ENCODE measurements at regions not wholly inside any gene's neighbourhood (a gene's known extent, or its start where the extent isn't known, plus 50 kb on each side); places are given as distances from the start of the nearest gene placed in this dataset.

DNA sequence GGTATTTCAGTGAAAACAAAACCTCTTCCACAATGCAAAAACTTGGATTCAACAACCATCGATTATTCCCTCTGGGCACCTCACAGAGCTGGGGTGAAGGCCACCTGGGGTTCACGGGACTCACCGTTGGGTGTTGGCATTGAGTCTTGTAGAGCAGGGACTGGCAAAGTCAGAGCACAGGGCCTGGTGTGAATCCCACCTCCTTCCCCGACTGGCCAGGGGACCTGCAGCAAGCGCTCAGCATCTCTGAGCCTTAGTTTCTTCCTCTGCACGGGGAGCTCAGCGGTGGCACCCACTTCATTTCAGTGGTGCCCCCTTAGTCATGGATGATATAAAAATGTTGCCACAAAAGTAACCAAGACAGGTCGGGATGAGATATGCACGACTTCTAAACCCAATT lies 100.4 kb downstream of the METRNL start:
- no peak overlapping the region for H3K4me3 Mint-ChIP-seq
- no peaks in the 10 kb centered on the region for H3K36me3 ChIP-seq (ENCODE audit: insufficient read depth, low read length)
- peak in 1 of 14 experiments; percentile 4 for DNase-seq

DNA sequence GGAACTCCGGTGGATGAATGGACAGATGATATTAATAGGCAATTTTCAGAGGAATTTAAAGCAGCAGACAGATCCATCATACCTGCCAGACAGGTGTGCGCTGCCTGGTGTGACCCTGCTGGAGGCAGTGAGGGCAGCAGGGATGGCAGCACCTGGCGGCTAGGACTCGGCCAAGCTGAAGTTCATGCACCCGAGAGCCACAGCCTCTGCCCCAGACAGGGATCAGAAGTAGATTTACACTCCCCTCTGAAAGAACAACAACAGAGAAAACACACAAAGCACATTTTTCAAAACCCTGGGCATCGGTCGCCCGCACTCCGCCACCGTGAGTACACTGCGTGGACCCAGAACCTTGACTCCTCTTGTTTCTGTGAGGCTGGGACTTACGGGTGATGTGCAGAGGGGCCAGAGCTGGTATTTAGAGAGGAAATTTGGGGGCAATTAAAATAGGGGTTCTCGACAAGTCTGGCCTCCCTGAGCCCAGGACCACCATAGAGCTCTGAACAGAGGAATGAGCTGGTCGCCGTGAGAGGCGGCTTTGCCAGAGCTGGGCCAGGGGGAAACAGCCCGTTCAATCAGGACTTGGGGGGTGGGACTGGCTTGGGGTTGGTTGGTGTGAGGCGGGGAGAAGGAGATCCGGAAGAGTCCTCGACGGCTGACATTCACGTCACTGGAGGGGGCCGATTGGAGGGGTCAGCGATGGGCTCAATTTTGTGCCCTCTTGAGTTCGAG lies 101.0 kb downstream of the METRNL start:
- H3K36me3 Mint-ChIP-seq (ENCODE audit: low read depth): no peaks in the 10 kb centered on the region
- ATAC-seq (ENCODE audit: poor library complexity): no peak
- DNase-seq: peak in 2 of 14 experiments; percentile 6 to 20
- H3K4me1 ChIP-seq (ENCODE audit: insufficient read depth, low read length): no peaks in the 10 kb centered on the region
- no peak overlapping the region for H3K27ac ChIP-seq (ENCODE audit: low read depth in 1 of 2, low read length in 2 of 2)
- TF ChIP-seq, protein P1, sequence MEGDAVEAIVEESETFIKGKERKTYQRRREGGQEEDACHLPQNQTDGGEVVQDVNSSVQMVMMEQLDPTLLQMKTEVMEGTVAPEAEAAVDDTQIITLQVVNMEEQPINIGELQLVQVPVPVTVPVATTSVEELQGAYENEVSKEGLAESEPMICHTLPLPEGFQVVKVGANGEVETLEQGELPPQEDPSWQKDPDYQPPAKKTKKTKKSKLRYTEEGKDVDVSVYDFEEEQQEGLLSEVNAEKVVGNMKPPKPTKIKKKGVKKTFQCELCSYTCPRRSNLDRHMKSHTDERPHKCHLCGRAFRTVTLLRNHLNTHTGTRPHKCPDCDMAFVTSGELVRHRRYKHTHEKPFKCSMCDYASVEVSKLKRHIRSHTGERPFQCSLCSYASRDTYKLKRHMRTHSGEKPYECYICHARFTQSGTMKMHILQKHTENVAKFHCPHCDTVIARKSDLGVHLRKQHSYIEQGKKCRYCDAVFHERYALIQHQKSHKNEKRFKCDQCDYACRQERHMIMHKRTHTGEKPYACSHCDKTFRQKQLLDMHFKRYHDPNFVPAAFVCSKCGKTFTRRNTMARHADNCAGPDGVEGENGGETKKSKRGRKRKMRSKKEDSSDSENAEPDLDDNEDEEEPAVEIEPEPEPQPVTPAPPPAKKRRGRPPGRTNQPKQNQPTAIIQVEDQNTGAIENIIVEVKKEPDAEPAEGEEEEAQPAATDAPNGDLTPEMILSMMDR (IDR thresholded peaks at IDR 0.05): no peak
- CTCF ChIA-PET: no interaction called here
- H3K4me3 Mint-ChIP-seq: no peak overlapping the region
- H3K9me3 Mint-ChIP-seq: no peaks in the 10 kb centered on the region
- no peak overlapping the region for H3K27ac Mint-ChIP-seq
- no peaks in the 10 kb centered on the region for H3K27me3 Mint-ChIP-seq
- no peaks in the 10 kb centered on the region for H3K27me3 ChIP-seq (ENCODE audit: control insufficient read depth in 1 of 2, insufficient read depth in 2 of 2, low read length in 2 of 2)
- POLR2A ChIA-PET: no interaction called here
- H3K36me3 ChIP-seq (ENCODE audit: insufficient read depth, low read length): no peaks in the 10 kb centered on the region
- intact Hi-C loops (cut with DNase I, micrococcal nuclease): no loop called here
- no peak overlapping the region for H3K4me3 ChIP-seq (ENCODE audit: low read length)
- no peaks in the 10 kb centered on the region for H3K9me3 ChIP-seq (ENCODE audit: control insufficient read depth in 1 of 2, insufficient read depth in 1 of 2, low read length in 2 of 2)
- H3K4me1 Mint-ChIP-seq (ENCODE audit: low read depth): no peaks in the 10 kb centered on the region

More for the DNA sequence above, 100.4 kb downstream of the METRNL start:
- ChIA-PET CTCF (no interaction called here), POLR2A (no interaction called here)
- no peaks in the 10 kb centered on the region for H3K4me1 Mint-ChIP-seq (ENCODE audit: low read depth)
- no peaks in the 10 kb centered on the region for H3K36me3 Mint-ChIP-seq (ENCODE audit: low read depth)
- no peaks in the 10 kb centered on the region for H3K27me3 Mint-ChIP-seq
- intact Hi-C loops (cut with DNase I, micrococcal nuclease): no loop called here
- no peak overlapping the region for H3K27ac Mint-ChIP-seq
- Histone ChIP-seq H3K9me3 (ENCODE audit: control insufficient read depth in 1 of 2, insufficient read depth in 1 of 2, low read length in 2 of 2) (no peaks in the 10 kb centered on the region), H3K27ac (ENCODE audit: low read depth in 1 of 2, low read length in 2 of 2) (no peak overlapping the region), H3K4me1 (ENCODE audit: insufficient read depth, low read length) (no peaks in the 10 kb centered on the region), H3K27me3 (ENCODE audit: control insufficient read depth in 1 of 2, insufficient read depth in 2 of 2, low read length in 2 of 2) (no peaks in the 10 kb centered on the region), H3K4me3 (ENCODE audit: low read length) (no peak overlapping the region)
- no peak for ATAC-seq (ENCODE audit: poor library complexity)
- no peaks in the 10 kb centered on the region for H3K9me3 Mint-ChIP-seq
- TF ChIP-seq, protein P1 (IDR thresholded peaks at IDR 0.05): no peak

DNA sequence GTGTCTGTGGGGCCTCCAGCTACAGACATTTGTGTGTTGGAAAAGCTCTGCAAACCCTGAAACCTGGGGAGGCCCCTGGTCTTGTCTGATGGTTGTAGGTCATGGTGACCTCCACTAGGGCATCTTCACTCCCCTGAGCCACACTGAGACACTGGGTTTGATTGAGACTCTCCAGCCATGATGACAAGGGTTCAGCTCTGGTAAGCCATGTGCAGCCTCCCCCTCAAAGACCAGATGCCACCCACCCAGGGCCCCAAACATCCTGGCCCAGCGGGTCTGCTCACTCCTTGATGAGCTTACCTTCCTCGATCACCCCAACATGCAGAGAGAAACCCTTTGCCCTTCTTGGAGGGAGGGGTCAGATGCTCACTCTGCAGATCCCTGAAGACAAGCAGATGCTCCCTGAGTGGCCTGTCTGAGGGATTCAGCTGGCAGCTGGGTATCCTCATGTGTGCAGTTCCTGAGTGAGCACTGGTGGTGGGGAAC lies 101.6 kb downstream of the METRNL start:
- Histone ChIP-seq H3K4me1 (ENCODE audit: insufficient read depth, low read length) (no peaks in the 10 kb centered on the region), H3K36me3 (ENCODE audit: insufficient read depth, low read length) (no peaks in the 10 kb centered on the region), H3K9me3 (ENCODE audit: control insufficient read depth in 1 of 2, insufficient read depth in 1 of 2, low read length in 2 of 2) (no peaks in the 10 kb centered on the region), H3K27ac (ENCODE audit: low read depth in 1 of 2, low read length in 2 of 2) (no peak overlapping the region), H3K4me3 (ENCODE audit: low read length) (no peak overlapping the region), H3K27me3 (ENCODE audit: control insufficient read depth in 1 of 2, insufficient read depth in 2 of 2, low read length in 2 of 2) (no peaks in the 10 kb centered on the region)
- H3K27me3 Mint-ChIP-seq: no peaks in the 10 kb centered on the region
- H3K9me3 Mint-ChIP-seq: no peaks in the 10 kb centered on the region
- CTCF ChIA-PET: no interaction called here
- intact Hi-C loops (cut with DNase I, micrococcal nuclease): no loop called here
- POLR2A ChIA-PET: no interaction called here
- TF ChIP-seq, protein P1 (IDR thresholded peaks at IDR 0.05): no peak
- H3K36me3 Mint-ChIP-seq (ENCODE audit: low read depth): no peaks in the 10 kb centered on the region
- no peaks in the 10 kb centered on the region for H3K4me1 Mint-ChIP-seq (ENCODE audit: low read depth)
- DNase-seq (peak in 1 of 14 experiments; percentile 12), ATAC-seq (ENCODE audit: poor library complexity) (no peak)
- no peak overlapping the region for H3K27ac Mint-ChIP-seq
- H3K4me3 Mint-ChIP-seq: no peak overlapping the region

All from CD4-positive, alpha-beta T cell (primary cell).